ENCODE measurements at regions not wholly inside any gene's neighbourhood (a gene's known extent, or its start where the extent isn't known, plus 50 kb on each side); places are given as distances from the start of the nearest gene placed in this dataset.

GRCh38 chr5:99866740-99867139 lies 668.4 kb upstream of the FAM174A start:
- TF ChIP-seq CTCF (IDR thresholded peaks at IDR 0.05; ENCODE audit: poor library complexity, severe bottlenecking), result no peak
- no peak overlapping the region for H3K27ac ChIP-seq (ENCODE audit: poor library complexity, severe bottlenecking)
- no peaks in the 10 kb centered on the region for H3K4me1 ChIP-seq (ENCODE audit: insufficient read depth, poor library complexity, severe bottlenecking)
- no peak for DNase-seq (ENCODE audit: low spot score)
- no peak for ATAC-seq (ENCODE audit: low read depth)
- H3K36me3 ChIP-seq (ENCODE audit: low read depth), result no peaks in the 10 kb centered on the region
- H3K9me3 ChIP-seq (ENCODE audit: severe bottlenecking), result no peaks in the 10 kb centered on the region
- H3K4me3 ChIP-seq (ENCODE audit: severe bottlenecking), result no peak overlapping the region
- H3K27me3 ChIP-seq (ENCODE audit: insufficient read depth, poor library complexity, severe bottlenecking), result no peaks in the 10 kb centered on the region

GRCh38 chr5:99865159-99865558 lies 670.0 kb upstream of the FAM174A start:
- ATAC-seq (ENCODE audit: low read depth) (no peak), DNase-seq (ENCODE audit: low spot score) (no peak)
- Histone ChIP-seq H3K9me3 (ENCODE audit: severe bottlenecking) (no peaks in the 10 kb centered on the region), H3K4me3 (ENCODE audit: severe bottlenecking) (no peak overlapping the region), H3K36me3 (ENCODE audit: low read depth) (no peaks in the 10 kb centered on the region), H3K4me1 (ENCODE audit: insufficient read depth, poor library complexity, severe bottlenecking) (no peaks in the 10 kb centered on the region), H3K27me3 (ENCODE audit: insufficient read depth, poor library complexity, severe bottlenecking) (no peaks in the 10 kb centered on the region), H3K27ac (ENCODE audit: poor library complexity, severe bottlenecking) (no peak overlapping the region)
- TF ChIP-seq CTCF (IDR thresholded peaks at IDR 0.05; ENCODE audit: poor library complexity, severe bottlenecking), result no peak

GRCh38 chr5:99835791-99836190 lies 699.4 kb upstream of the FAM174A start:
- Histone ChIP-seq H3K27me3 (ENCODE audit: insufficient read depth, poor library complexity, severe bottlenecking) (peaks cover 5% of the 10 kb centered on the region), H3K9me3 (ENCODE audit: severe bottlenecking) (no peaks in the 10 kb centered on the region), H3K4me1 (ENCODE audit: insufficient read depth, poor library complexity, severe bottlenecking) (no peaks in the 10 kb centered on the region), H3K4me3 (ENCODE audit: severe bottlenecking) (no peak overlapping the region), H3K36me3 (ENCODE audit: low read depth) (no peaks in the 10 kb centered on the region), H3K27ac (ENCODE audit: poor library complexity, severe bottlenecking) (no peak overlapping the region)
- no peak for TF ChIP-seq CTCF (IDR thresholded peaks at IDR 0.05; ENCODE audit: poor library complexity, severe bottlenecking)
- DNase-seq (ENCODE audit: low spot score), result no peak
- ATAC-seq (ENCODE audit: low read depth), result no peak

- no peak for ATAC-seq (ENCODE audit: low read depth)
- Histone ChIP-seq H3K27ac (ENCODE audit: poor library complexity, severe bottlenecking) (no peak overlapping the region), H3K9me3 (ENCODE audit: severe bottlenecking) (no peaks in the 10 kb centered on the region), H3K36me3 (ENCODE audit: low read depth) (no peaks in the 10 kb centered on the region), H3K4me1 (ENCODE audit: insufficient read depth, poor library complexity, severe bottlenecking) (no peaks in the 10 kb centered on the region), H3K27me3 (ENCODE audit: insufficient read depth, poor library complexity, severe bottlenecking) (peaks cover 21% of the 10 kb centered on the region), H3K4me3 (ENCODE audit: severe bottlenecking) (no peak overlapping the region)
- DNase-seq (ENCODE audit: low spot score), result no peak
- TF ChIP-seq CTCF (IDR thresholded peaks at IDR 0.05; ENCODE audit: poor library complexity, severe bottlenecking), result no peak
Measured at GRCh38 chr5:99827136-99827535, 708.0 kb upstream of the FAM174A start.

- TF ChIP-seq CTCF (IDR thresholded peaks at IDR 0.05; ENCODE audit: poor library complexity, severe bottlenecking), result no peak
- peaks cover 11% of the 10 kb centered on the region for H3K27me3 ChIP-seq (ENCODE audit: insufficient read depth, poor library complexity, severe bottlenecking)
- H3K36me3 ChIP-seq (ENCODE audit: low read depth), result no peaks in the 10 kb centered on the region
- ATAC-seq (ENCODE audit: low read depth) (no peak), DNase-seq (ENCODE audit: low spot score) (no peak)
- H3K4me3 ChIP-seq (ENCODE audit: severe bottlenecking), result no peak overlapping the region
- no peak overlapping the region for H3K27ac ChIP-seq (ENCODE audit: poor library complexity, severe bottlenecking)
- no peaks in the 10 kb centered on the region for H3K9me3 ChIP-seq (ENCODE audit: severe bottlenecking)
- no peaks in the 10 kb centered on the region for H3K4me1 ChIP-seq (ENCODE audit: insufficient read depth, poor library complexity, severe bottlenecking)
Measured at GRCh38 chr5:99817796-99818195, 717.4 kb upstream of the FAM174A start.
